ENCODE measurements at regions not wholly inside any gene's neighbourhood (a gene's known extent, or its start where the extent isn't known, plus 50 kb on each side); places are given as distances from the start of the nearest gene placed in this dataset.
"Not testable (repeated sequence)": the region's sequence is repeated elsewhere in the genome, so short reads cannot be mapped to it uniquely, and the experiment has no call there.

- no peak for DNase-seq (ENCODE audit: low spot score)
- in situ Hi-C loops (cut with HindIII; ENCODE audit: low sequenced_read_pairs), result no loop called here
Observed at GRCh38 chr9:96158909-96159575, 142.9 kb downstream of the HSD17B3 start.

GRCh38 chr9:96158147-96158546, 143.8 kb downstream of the HSD17B3 start:
- in situ Hi-C loops (cut with HindIII; ENCODE audit: low sequenced_read_pairs), result no loop called here

GRCh38 chr9:96157675-96158074, 144.3 kb downstream of the HSD17B3 start:
- DNase-seq (ENCODE audit: low spot score), result no peak
- in situ Hi-C loops (cut with HindIII; ENCODE audit: low sequenced_read_pairs), result no loop called here

More at GRCh38 chr9:96158147-96158546, 143.8 kb downstream of the HSD17B3 start:
- DNase-seq (ENCODE audit: low spot score), result no peak

- in situ Hi-C loops (cut with HindIII; ENCODE audit: low sequenced_read_pairs), result no loop called here
- no peak for DNase-seq (ENCODE audit: low spot score)
Observed at GRCh38 chr9:96156171-96156974, 145.6 kb downstream of the HSD17B3 start.

- no peak for DNase-seq (ENCODE audit: low spot score)
- in situ Hi-C loops (cut with HindIII; ENCODE audit: low sequenced_read_pairs), result no loop called here
Observed at GRCh38 chr9:96154081-96154480, 147.9 kb downstream of the HSD17B3 start.

GRCh38 chr9:96152550-96152949, 149.4 kb downstream of the HSD17B3 start:
- no peak for DNase-seq (ENCODE audit: low spot score)
- in situ Hi-C loops (cut with HindIII; ENCODE audit: low sequenced_read_pairs), result no loop called here

GRCh38 chr9:96150324-96151227, 151.4 kb downstream of the HSD17B3 start:
- no peak for DNase-seq (ENCODE audit: low spot score)
- in situ Hi-C loops (cut with HindIII; ENCODE audit: low sequenced_read_pairs), result no loop called here

- in situ Hi-C loops (cut with HindIII; ENCODE audit: low sequenced_read_pairs), result no loop called here
Observed at GRCh38 chr9:96149533-96150280, 152.3 kb downstream of the HSD17B3 start.

GRCh38 chr9:96148634-96149532, 153.1 kb downstream of the HSD17B3 start:
- in situ Hi-C loops (cut with HindIII; ENCODE audit: low sequenced_read_pairs), result no loop called here
- no peak for DNase-seq (ENCODE audit: low spot score)

More at GRCh38 chr9:96149533-96150280, 152.3 kb downstream of the HSD17B3 start:
- no peak for DNase-seq (ENCODE audit: low spot score)

- in situ Hi-C loops (cut with HindIII; ENCODE audit: low sequenced_read_pairs); DNase-seq (ENCODE audit: low spot score): not testable (repeated sequence)
Observed at GRCh38 chr9:96147029-96147428, 154.9 kb downstream of the HSD17B3 start.

GRCh38 chr9:96141666-96142065, 160.3 kb downstream of the HSD17B3 start:
- in situ Hi-C loops (cut with HindIII; ENCODE audit: low sequenced_read_pairs), result no loop called here
- DNase-seq (ENCODE audit: low spot score), result no peak

- in situ Hi-C loops (cut with HindIII; ENCODE audit: low sequenced_read_pairs), result no loop called here
- no peak for DNase-seq (ENCODE audit: low spot score)
Observed at GRCh38 chr9:96141128-96141474, 160.9 kb downstream of the HSD17B3 start.

- no peak for DNase-seq (ENCODE audit: low spot score)
- in situ Hi-C loops (cut with HindIII; ENCODE audit: low sequenced_read_pairs), result no loop called here
Observed at GRCh38 chr9:96140296-96141127, 161.5 kb downstream of the HSD17B3 start.

- in situ Hi-C loops (cut with HindIII; ENCODE audit: low sequenced_read_pairs), result no loop called here
Observed at GRCh38 chr9:96139592-96140295, 162.2 kb downstream of the HSD17B3 start.

GRCh38 chr9:96138616-96139015, 163.4 kb downstream of the HSD17B3 start:
- in situ Hi-C loops (cut with HindIII; ENCODE audit: low sequenced_read_pairs), result no loop called here
- DNase-seq (ENCODE audit: low spot score), result no peak

More at GRCh38 chr9:96139592-96140295, 162.2 kb downstream of the HSD17B3 start:
- no peak for DNase-seq (ENCODE audit: low spot score)

GRCh38 chr9:96137671-96138429, 164.1 kb downstream of the HSD17B3 start:
- in situ Hi-C loops (cut with HindIII; ENCODE audit: low sequenced_read_pairs), result no loop called here
- DNase-seq (ENCODE audit: low spot score), result no peak

All from G401 (cell line).